Brain microvascular endothelial cell (primary cell): ENCODE measurements at regions not wholly inside any gene's neighbourhood (a gene's known extent, or its start where the extent isn't known, plus 50 kb on each side); places are given as distances from the start of the nearest gene placed in this dataset.

Experiments
- DNase-seq: peaks from one replicate; pipeline ENCODE4 v3.0.0-alpha.2; 2020
- H3K27ac ChIP-seq: fragments of 250-450 bp; sonication (Bioruptor Pico); 2 replicates; pipeline ENCODE4 v1.5.1; 2020; ENCODE audit warnings: mild to moderate bottlenecking, moderate library complexity
- H3K27me3 ChIP-seq: fragments of 250-450 bp; sonication (Bioruptor Pico); replicated peaks from 2 replicates; pipeline ENCODE4 v1.5.1; 2020; ENCODE audit warnings: mild to moderate bottlenecking
- H3K36me3 ChIP-seq: fragments of 250-450 bp; sonication (Bioruptor Pico); replicated peaks from 2 replicates; pipeline ENCODE4 v1.5.1; 2020; ENCODE audit warnings: mild to moderate bottlenecking
- H3K4me3 ChIP-seq: 2 replicates; pipeline ENCODE4 v1.5.1; 2011; ENCODE audit warnings: low read depth, mild to moderate bottlenecking, control low read depth, low read length, moderate library complexity
- CTCF ChIP-seq: IDR thresholded peaks from 2 replicates; pipeline ENCODE4 v1.5.1; 2011; ENCODE audit warnings: low read depth, mild to moderate bottlenecking, moderate library complexity, low read length, control low read depth, inconsistent platforms; ENCODE audit errors: missing control alignments
- in situ Hi-C: cut with HindIII; loops from 2 replicates; pipeline ENCODE4 v1.10.0; 2017; ENCODE audit warnings: low sequenced_read_pairs, low pct_ligation_motif_present

- Histone ChIP-seq H3K4me3 (no peak overlapping the region), H3K27ac (no peak overlapping the region), H3K27me3 (no peaks in the 10 kb centered on the region), H3K36me3 (no peaks in the 10 kb centered on the region)
- no peak for TF ChIP-seq CTCF
- in situ Hi-C loops, result no loop called here
- no peak for DNase-seq
Observed at GRCh38 chr5:148759101-148759500, 67.3 kb upstream of the ADRB2 start.

- no peak overlapping the region for H3K27ac ChIP-seq
- H3K27me3 ChIP-seq, result no peaks in the 10 kb centered on the region
- H3K36me3 ChIP-seq, result no peaks in the 10 kb centered on the region
- no peak for DNase-seq
- TF ChIP-seq CTCF, result no peak
- in situ Hi-C loops, result no loop called here
- no peak overlapping the region for H3K4me3 ChIP-seq
Observed at GRCh38 chr5:148760945-148761638, 65.3 kb upstream of the ADRB2 start.

GRCh38 chr5:148763996-148764395 lies 62.4 kb upstream of the ADRB2 start:
- in situ Hi-C loops, result no loop called here
- H3K4me3 ChIP-seq, result no peak overlapping the region
- H3K36me3 ChIP-seq, result no peaks in the 10 kb centered on the region
- no peak overlapping the region for H3K27ac ChIP-seq
- H3K27me3 ChIP-seq, result no peaks in the 10 kb centered on the region
- no peak for TF ChIP-seq CTCF
- no peak for DNase-seq

- Histone ChIP-seq H3K27ac (no peak overlapping the region), H3K36me3 (no peaks in the 10 kb centered on the region), H3K4me3 (no peak overlapping the region), H3K27me3 (no peaks in the 10 kb centered on the region)
- TF ChIP-seq CTCF, result no peak
- no peak for DNase-seq
- in situ Hi-C loops, result no loop called here
Observed at GRCh38 chr5:148765061-148765460, 61.4 kb upstream of the ADRB2 start.

- H3K27ac ChIP-seq, result no peak overlapping the region
- no peak overlapping the region for H3K4me3 ChIP-seq
- no peak for DNase-seq
- H3K27me3 ChIP-seq, result no peaks in the 10 kb centered on the region
- in situ Hi-C loops, result no loop called here
- H3K36me3 ChIP-seq, result no peaks in the 10 kb centered on the region
- no peak for TF ChIP-seq CTCF
Observed at GRCh38 chr5:148768806-148769415, 57.5 kb upstream of the ADRB2 start.

- no peak overlapping the region for H3K4me3 ChIP-seq
- TF ChIP-seq CTCF, result no peak
- no peak overlapping the region for H3K27ac ChIP-seq
- no peaks in the 10 kb centered on the region for H3K36me3 ChIP-seq
- DNase-seq, result no peak
- no peaks in the 10 kb centered on the region for H3K27me3 ChIP-seq
- in situ Hi-C loops, result no loop called here
Observed at GRCh38 chr5:148769941-148770340, 56.5 kb upstream of the ADRB2 start.
